ENCODE measurements at regions not wholly inside any gene's neighbourhood (a gene's known extent, or its start where the extent isn't known, plus 50 kb on each side); places are given as distances from the start of the nearest gene placed in this dataset.

- DNase-seq (ENCODE audit: low read depth): no peak
Measured at GRCh38 chr9:119487118-119487827, 118.0 kb upstream of the BRINP1 start.

GRCh38 chr9:119483153-119483552 lies 113.9 kb upstream of the BRINP1 start:
- DNase-seq (ENCODE audit: low read depth): no peak

DNA sequence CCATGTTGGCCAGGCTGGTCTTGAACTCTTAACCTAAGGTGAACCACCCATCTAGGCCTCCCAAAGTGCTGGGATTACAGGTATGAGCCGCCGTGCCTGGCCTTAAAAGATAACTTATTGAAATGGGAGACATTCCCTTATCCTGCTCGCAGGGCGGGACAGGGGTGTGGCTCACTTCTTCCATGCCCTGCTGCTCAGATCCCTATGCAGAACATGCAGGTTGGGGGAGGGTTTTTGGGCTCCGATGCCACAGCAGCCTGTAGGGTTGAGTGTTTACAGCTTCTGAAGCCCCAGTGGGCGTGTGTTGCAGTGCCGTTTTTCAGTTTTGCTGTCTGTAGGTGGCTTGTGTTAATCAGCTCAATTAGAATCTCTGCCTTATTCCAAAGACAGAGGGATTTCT lies 108.0 kb upstream of the BRINP1 start:
- DNase-seq (ENCODE audit: low read depth): no peak

GRCh38 chr9:119458068-119458467 lies 88.8 kb upstream of the BRINP1 start:
- no peak for DNase-seq (ENCODE audit: low read depth)

GRCh38 chr9:119453980-119454379 lies 84.7 kb upstream of the BRINP1 start:
- no peak for DNase-seq (ENCODE audit: low read depth)

DNA sequence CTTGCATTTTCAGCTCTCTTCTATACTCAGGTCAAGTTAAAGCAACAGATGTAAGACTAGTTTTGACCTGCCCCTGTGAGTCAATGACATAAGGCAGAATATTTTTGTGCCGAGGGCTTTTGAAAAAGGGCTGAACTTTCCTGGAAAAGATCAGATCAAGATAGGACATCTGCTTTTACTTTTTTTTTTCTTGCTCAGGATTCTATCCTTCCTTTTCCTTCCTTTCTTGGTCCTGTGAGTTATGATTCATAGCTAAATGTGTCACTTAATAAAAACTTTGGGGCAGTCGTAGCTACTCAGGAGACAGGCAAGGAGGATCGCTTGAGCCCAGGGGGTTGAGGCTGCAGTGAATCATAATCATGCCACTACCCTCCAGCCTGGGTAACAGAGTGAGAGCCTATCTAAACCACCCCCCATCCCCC lies 84.3 kb upstream of the BRINP1 start:
- no peak for DNase-seq (ENCODE audit: low read depth)

DNA sequence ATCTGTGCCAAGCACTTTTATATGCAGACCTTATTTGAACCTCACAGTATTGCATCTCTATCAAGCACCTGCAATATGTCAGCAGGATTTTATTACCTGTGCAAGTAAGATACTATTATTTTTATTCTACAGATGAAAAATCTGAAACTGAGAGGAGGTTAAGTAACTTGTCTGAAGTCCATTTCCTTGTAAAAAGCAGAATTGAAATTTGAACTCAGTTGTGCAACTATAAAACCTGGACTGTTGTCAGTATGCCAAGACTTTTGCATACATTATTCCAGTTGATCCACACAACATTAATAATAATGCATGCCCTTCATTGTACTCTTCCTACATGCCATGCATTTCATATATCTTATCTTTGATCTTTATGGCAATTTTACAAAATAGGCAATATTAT lies 82.2 kb upstream of the BRINP1 start:
- no peak for DNase-seq (ENCODE audit: low read depth)

GRCh38 chr9:119443179-119443578 lies 73.9 kb upstream of the BRINP1 start:
- DNase-seq (ENCODE audit: low read depth): no peak

- no peak for DNase-seq (ENCODE audit: low read depth)
Measured at GRCh38 chr9:119441832-119442231, 72.6 kb upstream of the BRINP1 start.

DNA sequence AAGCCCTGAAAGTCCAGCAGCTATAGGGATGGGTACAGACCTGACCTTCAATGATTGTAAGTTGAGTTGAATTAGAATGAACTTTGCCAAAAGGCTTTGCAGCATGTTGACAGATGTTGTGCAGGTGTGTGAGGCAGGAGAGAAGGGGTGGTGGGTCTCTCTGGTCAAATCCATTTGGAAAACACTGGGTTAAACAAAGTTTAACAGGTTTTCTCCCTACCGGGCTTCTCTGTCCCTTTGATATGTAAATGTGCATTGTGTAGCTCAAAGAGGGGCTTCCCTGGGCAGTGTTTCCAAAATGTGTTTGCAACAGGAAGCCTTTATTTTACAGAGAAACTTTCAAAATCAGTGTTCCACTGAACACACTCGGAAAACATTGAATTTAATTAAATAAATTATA lies 72.1 kb upstream of the BRINP1 start:
- DNase-seq (ENCODE audit: low read depth): no peak

DNA sequence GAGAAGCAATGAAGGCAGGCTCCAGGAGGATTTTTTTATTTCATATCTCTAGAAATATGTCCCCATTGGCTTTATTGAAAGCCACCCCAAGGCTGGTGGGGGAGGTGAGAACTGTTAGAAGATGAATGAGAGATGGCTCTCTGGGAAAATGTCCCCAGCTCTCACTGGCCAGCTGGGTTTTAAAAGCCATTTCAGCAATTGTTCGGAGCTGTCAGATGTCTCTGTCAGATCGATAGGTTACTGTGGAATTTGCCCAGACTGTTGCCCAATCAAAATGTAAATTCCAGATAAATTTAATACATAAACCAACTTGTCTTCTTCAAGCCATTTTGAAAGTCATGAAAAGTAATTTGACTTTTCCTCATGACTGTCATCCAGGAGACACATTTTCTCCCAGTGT lies 67.0 kb upstream of the BRINP1 start:
- DNase-seq (ENCODE audit: low read depth): no peak

GRCh38 chr9:119435076-119435475 lies 65.8 kb upstream of the BRINP1 start:
- no peak for DNase-seq (ENCODE audit: low read depth)

GRCh38 chr9:119432428-119432827 lies 63.2 kb upstream of the BRINP1 start:
- no peak for DNase-seq (ENCODE audit: low read depth)

GRCh38 chr9:119429302-119429701 lies 60.1 kb upstream of the BRINP1 start:
- DNase-seq (ENCODE audit: low read depth): no peak

GRCh38 chr9:119420231-119420630 lies 51.0 kb upstream of the BRINP1 start:
- DNase-seq (ENCODE audit: low read depth): no peak

Measured in stimulated activated CD8-positive, alpha-beta memory T cell treated with anti-CD3 and anti-CD28 coated beads, Interleukin-15, amount 100 ng/mL, for 24 hours (primary cell).